ENCODE measurements at regions not wholly inside any gene's neighbourhood (a gene's known extent, or its start where the extent isn't known, plus 50 kb on each side); places are given as distances from the start of the nearest gene placed in this dataset.

GRCh38 chr5:53219610-53220009, 110.1 kb upstream of the MOCS2 start:
- TF ChIP-seq CTCF (IDR thresholded peaks at IDR 0.05 in 4 of 5, conservative IDR thresholded peaks at IDR 0.05 in 1 of 5) (no peak), POLR2A (IDR thresholded peaks at IDR 0.05) (no peak)

Data from gastrocnemius medialis (tissue), 4 donors.